BE2C (cell line): ENCODE measurements at regions not wholly inside any gene's neighbourhood (a gene's known extent, or its start where the extent isn't known, plus 50 kb on each side); places are given as distances from the start of the nearest gene placed in this dataset.

Source experiments
- DNase-seq: peaks from one replicate; pipeline ENCODE4 v3.0.0-alpha.2; 2020
- H3K27me3 ChIP-seq: fragments of 250-450 bp; sonication (Bioruptor Pico); 2 replicates; pipeline ENCODE4 v1.5.1; 2020; ENCODE audit warnings: mild to moderate bottlenecking
- H3K36me3 ChIP-seq: fragments of 250-450 bp; sonication (Bioruptor Pico); 2 replicates; pipeline ENCODE4 v1.5.1; 2020; ENCODE audit warnings: mild to moderate bottlenecking
- H3K4me1 ChIP-seq: fragments of 250-450 bp; sonication (Bioruptor Pico); 2 replicates; pipeline ENCODE4 v1.5.1; 2020
- H3K4me3 ChIP-seq: 2 replicates; pipeline ENCODE4 v1.5.1; 2011; ENCODE audit warnings: low read depth, low read length
- H3K9me3 ChIP-seq: fragments of 250-450 bp; sonication (Bioruptor Pico); 2 replicates; pipeline ENCODE4 v1.5.1; 2020
- TF ChIP-seq, protein P1 (sequence below): IDR thresholded peaks from 2 replicates; pipeline ENCODE4 v1.5.1; 2012; ENCODE audit warnings: mild to moderate bottlenecking, low read depth, low read length

DNA sequence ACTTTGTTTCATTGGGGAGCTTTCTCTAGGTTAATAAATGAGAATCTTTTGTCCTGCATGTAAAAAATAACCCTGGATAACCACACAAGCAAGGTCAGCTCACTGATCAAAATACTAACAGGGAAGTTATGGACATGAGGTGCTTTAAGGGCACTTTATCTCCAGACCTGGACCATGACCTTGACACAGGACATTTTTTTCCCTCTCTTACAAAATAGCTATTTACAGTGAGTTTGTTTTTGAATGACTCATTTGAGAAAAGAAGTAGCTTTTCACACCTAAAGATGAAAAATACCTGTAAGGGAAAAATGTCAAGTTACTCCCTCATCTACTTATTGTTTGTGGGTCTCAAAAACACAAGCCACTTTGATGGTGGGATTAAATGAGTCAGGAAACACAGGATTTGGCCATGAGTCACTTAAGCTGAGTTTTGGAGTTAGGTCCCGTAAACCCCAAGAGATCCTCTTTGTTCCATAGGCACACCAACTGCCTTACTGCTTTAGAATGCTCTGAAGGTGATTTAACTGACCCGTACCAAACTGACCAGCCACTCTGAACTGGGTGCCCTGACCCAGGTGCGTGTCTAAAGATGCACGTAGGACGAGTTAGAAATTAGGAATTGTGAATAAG is 479.3 kb upstream of the NXPH2 start:
- TF ChIP-seq, protein P1, sequence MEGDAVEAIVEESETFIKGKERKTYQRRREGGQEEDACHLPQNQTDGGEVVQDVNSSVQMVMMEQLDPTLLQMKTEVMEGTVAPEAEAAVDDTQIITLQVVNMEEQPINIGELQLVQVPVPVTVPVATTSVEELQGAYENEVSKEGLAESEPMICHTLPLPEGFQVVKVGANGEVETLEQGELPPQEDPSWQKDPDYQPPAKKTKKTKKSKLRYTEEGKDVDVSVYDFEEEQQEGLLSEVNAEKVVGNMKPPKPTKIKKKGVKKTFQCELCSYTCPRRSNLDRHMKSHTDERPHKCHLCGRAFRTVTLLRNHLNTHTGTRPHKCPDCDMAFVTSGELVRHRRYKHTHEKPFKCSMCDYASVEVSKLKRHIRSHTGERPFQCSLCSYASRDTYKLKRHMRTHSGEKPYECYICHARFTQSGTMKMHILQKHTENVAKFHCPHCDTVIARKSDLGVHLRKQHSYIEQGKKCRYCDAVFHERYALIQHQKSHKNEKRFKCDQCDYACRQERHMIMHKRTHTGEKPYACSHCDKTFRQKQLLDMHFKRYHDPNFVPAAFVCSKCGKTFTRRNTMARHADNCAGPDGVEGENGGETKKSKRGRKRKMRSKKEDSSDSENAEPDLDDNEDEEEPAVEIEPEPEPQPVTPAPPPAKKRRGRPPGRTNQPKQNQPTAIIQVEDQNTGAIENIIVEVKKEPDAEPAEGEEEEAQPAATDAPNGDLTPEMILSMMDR, result no peak
- no peak for DNase-seq
- no peaks in the 10 kb centered on the region for H3K27me3 ChIP-seq
- H3K9me3 ChIP-seq, result no peaks in the 10 kb centered on the region
- no peaks in the 10 kb centered on the region for H3K4me1 ChIP-seq
- no peak overlapping the region for H3K4me3 ChIP-seq
- H3K36me3 ChIP-seq, result no peaks in the 10 kb centered on the region

DNA sequence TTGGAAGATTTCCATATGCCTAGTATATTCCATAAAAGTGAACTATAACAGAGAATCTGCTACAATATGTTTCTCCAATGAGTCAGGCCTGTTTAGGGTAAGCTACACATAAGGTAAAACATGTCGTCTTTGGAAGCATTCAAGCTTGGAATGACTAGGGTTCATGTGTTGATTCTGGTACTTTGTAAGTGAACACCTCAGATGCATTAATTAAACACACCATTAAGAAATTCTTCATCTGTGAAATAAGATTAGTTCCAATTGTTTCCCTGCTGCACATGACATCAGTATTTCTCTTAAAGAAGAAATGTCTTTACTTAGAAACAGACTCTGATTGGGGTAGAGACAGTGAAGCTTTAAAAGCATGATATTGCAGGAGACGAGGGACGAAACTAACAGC is 461.1 kb upstream of the NXPH2 start:
- Histone ChIP-seq H3K27me3 (no peaks in the 10 kb centered on the region), H3K4me1 (no peaks in the 10 kb centered on the region), H3K36me3 (no peaks in the 10 kb centered on the region), H3K9me3 (no peaks in the 10 kb centered on the region), H3K4me3 (no peak overlapping the region)
- TF ChIP-seq, protein P1, result no peak
- DNase-seq, result no peak

DNA sequence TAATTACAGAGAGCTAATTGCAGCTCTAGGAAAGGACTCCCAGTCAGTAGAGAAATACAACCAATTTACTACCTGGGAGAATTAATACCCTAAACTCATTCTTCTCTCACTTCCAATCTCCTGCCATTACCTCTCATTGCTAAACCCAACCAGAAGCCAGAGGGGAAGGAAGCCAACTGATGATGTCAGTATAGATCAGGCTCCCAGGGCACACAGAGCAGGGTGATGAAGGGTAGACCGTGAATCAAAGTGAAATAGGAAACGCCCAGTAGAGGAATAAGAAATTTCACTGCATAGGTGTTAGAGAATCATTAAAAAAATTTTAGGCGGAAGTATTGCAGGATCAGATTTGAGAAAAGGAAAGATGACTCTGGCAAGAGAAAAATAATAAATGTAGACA is 456.8 kb upstream of the NXPH2 start:
- H3K27me3 ChIP-seq, result no peaks in the 10 kb centered on the region
- no peaks in the 10 kb centered on the region for H3K9me3 ChIP-seq
- TF ChIP-seq, protein P1, result no peak
- DNase-seq, result no peak
- no peaks in the 10 kb centered on the region for H3K36me3 ChIP-seq
- no peak overlapping the region for H3K4me3 ChIP-seq
- no peaks in the 10 kb centered on the region for H3K4me1 ChIP-seq

DNA sequence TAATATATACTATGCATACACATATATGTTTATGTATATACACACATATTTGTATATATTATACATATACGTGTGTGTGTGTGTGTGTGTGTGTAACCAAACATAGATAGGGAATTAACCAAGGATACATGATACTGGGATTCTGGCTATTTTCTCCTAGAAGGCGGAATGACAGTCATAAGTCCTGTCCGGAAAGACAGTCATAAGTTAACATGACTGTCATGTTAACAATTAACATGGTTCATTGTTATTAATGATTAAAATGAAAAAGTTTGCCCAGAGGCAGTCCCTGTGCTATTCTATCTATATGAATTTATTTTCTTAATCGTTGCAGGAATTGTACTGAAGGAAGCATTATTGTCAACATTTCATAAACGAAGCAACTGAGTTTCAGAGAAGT is 450.7 kb upstream of the NXPH2 start:
- no peaks in the 10 kb centered on the region for H3K9me3 ChIP-seq
- H3K4me1 ChIP-seq, result no peaks in the 10 kb centered on the region
- no peaks in the 10 kb centered on the region for H3K36me3 ChIP-seq
- no peak overlapping the region for H3K4me3 ChIP-seq
- no peak for DNase-seq
- TF ChIP-seq, protein P1, result no peak
- no peaks in the 10 kb centered on the region for H3K27me3 ChIP-seq

DNA sequence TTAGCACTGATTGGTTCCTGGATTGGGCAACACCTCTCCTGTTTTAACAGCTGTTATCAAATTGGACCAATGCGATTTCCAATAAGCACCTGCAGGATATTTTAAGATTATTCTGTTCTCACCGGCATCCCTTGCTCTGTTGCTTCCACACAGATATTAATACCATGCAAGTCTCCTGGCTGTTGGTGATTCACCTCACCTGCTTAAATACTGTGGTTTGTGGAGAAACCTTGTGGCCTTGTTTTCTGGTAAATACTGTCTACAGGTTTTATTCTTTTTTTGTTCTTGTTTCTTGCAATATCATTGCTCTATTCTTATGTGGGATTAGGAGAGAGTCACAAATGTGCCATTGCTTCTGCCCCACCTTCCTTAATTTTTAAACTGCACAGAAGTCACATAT is 448.1 kb upstream of the NXPH2 start:
- H3K36me3 ChIP-seq, result no peaks in the 10 kb centered on the region
- H3K27me3 ChIP-seq, result no peaks in the 10 kb centered on the region
- no peak overlapping the region for H3K4me3 ChIP-seq
- H3K4me1 ChIP-seq, result no peaks in the 10 kb centered on the region
- TF ChIP-seq, protein P1, result no peak
- H3K9me3 ChIP-seq, result no peaks in the 10 kb centered on the region
- no peak for DNase-seq

DNA sequence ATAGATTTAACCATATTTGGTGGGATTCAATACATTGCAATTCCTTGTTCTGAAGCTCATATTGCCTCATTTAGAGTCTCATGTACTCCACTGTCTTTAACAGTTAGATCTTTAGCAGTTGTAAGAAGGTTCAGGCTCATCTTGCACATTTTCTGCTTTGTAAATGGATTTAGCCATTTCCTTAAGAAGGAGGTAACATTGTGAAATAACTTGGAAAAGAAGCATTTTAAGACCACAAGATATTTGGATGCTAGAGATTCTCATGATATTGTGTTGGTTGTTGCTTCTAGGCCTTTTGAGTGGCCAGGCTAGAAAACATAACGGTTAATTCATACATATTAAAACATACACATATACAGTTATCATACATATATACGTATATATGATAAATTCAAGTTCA is 445.8 kb upstream of the NXPH2 start:
- Histone ChIP-seq H3K27me3 (no peaks in the 10 kb centered on the region), H3K4me1 (no peaks in the 10 kb centered on the region), H3K4me3 (no peak overlapping the region), H3K9me3 (no peaks in the 10 kb centered on the region), H3K36me3 (no peaks in the 10 kb centered on the region)
- TF ChIP-seq, protein P1, result no peak
- DNase-seq, result no peak
